ENCODE measurements at regions not wholly inside any gene's neighbourhood (a gene's known extent, or its start where the extent isn't known, plus 50 kb on each side); places are given as distances from the start of the nearest gene placed in this dataset.
"Not testable (repeated sequence)": the region's sequence is repeated elsewhere in the genome, so short reads cannot be mapped to it uniquely, and the experiment has no call there.

DNA sequence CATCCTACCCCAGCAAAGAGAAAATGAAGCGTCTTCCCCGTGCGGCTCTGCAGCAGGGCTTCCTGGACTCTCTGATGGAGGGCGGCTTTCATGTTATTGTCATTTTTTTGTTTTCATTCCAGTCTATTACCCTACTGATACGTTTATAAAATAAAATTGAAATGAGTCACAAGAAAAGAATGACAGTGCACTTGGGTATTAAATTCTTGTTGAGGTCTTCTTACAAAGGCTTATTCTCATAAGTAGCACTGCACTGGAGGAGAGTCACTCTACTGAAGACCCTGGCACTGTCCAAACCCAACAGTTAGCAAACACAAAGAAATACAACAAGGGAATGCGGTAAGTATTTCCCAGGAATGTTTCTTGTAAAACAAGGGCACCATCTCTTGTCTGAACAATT lies 379.3 kb downstream of the MAFB start:
- DNase-seq, result no peak

DNA sequence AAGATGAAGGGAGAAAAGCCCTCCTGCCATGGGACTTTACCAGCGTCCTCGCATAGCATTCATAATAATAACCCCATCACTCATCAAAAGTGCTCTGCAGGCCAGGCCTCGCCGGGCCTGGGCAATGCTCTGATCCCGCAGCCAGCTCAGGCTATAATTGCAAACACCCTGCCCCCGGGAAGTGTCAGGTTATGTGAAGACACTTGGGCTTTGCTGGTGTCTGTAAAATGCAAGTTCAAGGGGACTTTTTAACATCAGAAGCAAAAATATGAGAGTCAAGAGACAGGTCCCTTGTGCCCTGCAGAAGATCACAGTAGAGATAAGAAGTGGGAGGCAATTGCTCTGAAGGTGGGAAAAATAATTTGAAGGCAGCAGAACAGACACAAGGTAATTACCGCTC lies 381.0 kb downstream of the MAFB start:
- DNase-seq, result no peak

DNA sequence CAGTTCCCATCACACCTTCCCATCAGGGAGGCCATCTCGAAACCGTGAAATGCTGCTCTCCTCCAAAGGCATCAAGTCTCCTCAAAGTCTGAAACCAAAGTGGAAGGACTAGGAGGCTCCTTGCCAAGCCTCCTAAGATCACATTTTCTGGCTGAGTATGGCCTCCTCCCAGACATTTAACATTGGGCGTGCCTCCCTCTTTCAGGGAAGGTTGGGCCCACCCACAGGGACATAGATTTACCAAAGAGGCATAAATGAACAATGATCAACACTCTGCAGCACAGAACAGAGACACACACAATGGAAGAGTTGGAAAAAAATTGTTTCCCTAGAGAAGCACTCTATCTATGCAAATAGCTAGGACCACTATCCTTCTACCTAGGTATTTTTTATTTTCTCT lies 381.8 kb downstream of the MAFB start:
- no peak for DNase-seq

DNA sequence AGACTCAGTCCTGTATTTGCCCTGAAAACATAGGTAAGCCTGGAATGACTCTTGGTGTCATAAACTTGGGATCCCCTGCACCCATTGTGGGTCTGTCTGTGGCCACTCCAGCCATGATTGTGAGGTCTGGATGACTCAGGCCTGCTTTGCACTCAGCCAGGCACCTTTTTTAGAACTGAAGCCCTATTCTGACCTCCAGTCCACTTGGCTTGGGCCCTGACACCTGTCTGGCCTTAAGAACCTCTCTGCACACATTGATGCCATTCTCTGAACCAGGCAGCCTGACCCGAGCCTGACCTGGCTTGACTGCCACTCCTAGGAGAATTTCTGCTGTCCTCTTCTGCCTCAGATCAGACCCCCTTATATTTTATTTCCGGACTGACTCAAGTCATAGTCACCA lies 383.7 kb downstream of the MAFB start:
- DNase-seq, result no peak

DNA sequence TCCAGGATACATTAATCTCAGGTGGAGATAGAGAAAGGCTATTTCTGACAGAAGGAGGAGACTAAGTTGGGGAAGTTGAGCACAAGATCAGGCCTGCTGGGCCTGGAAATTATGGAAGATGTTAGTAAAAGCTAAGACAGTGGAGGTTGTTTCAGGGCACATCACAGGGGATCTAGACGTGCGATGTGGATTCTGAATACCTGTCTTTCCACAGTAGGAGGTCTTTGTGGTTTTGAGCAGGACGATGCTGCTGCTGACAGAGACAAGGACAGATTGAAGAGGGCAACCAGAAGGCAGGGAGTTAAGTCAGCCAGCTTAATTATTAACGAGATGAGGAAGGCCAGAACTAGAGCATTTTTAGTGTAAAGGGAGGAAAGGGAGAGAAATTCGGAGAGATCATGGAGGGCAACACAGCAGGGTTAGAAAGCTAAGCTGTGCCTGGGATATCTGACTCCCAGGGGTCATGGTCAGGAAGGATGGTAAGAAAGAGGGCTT lies 384.9 kb downstream of the MAFB start:
- no peak for DNase-seq

GRCh38 chr20:40294747-40295146 lies 394.3 kb downstream of the MAFB start:
- DNase-seq, result no peak

DNA sequence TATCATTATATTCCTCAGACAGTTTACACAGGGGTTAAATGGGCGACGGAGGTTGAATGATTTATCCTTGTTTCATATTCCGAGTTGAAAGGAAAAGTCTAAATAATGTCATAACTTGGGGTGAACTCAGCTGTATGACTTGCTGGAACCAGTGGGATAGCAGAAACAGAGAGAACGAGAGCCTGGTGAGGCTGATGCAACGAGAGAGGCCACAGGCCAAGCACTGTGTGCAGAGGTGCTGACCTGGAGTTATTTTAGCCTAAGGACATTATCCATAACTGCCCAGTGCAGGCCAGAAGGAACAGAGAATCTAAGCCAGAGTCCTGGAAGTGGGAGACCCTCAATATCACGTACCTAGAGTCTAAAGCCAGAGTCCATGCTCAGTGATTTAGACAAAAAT lies 394.9 kb downstream of the MAFB start:
- DNase-seq, result no peak

- DNase-seq, result no peak
These were observed 395.3 kb downstream of the MAFB start for GRCh38 chr20:40293740-40294139.

GRCh38 chr20:40291493-40292135 lies 397.4 kb downstream of the MAFB start:
- DNase-seq, result no peak

DNA sequence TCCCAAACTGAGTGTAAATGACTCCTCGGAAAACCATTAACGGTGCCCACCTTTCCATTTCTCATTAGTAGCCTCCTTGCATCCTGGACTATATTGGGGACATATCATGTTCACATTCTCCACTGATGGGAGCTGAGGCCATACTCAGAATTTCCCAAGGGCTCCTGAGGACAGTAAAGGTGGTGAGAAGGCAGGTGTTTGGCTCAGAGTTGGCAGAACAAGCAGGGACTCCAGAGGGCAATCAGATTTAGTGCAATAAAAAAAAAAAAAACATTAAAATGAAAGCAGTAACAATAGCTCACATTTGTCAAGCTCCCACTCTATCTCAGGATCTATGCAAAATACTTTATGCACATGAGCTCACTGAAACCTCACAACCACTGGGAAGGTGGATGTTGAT lies 401.4 kb downstream of the MAFB start:
- DNase-seq, result no peak

- no peak for DNase-seq
These were observed 402.0 kb downstream of the MAFB start for GRCh38 chr20:40286975-40287531.

DNA sequence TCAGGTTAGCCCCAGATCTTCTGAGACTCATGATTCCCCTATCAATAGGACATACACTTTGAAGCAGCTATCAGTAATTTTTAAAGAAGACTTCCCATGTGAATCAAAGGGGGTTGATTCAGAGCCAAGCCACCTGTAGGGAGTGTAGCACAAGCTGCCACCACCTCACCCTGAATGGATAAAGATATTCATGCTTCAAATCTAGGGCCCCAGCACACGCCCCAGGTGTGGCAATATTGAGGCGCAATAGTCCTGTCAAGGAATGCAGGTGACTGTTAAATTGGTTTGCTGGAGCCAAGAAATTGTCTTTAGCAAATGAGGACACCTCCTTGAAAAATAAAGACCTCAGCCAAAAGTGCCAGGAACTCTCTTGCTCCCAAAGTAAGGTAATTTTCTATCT lies 404.4 kb downstream of the MAFB start:
- DNase-seq, result no peak

- DNase-seq, result no peak
These were observed 405.3 kb downstream of the MAFB start for GRCh38 chr20:40283689-40284088.

GRCh38 chr20:40282941-40283340 lies 406.1 kb downstream of the MAFB start:
- DNase-seq, result no peak

- no peak for DNase-seq
These were observed 406.5 kb downstream of the MAFB start for GRCh38 chr20:40282541-40282940.

- DNase-seq, result no peak
These were observed 408.4 kb downstream of the MAFB start for GRCh38 chr20:40280616-40281015.

- DNase-seq, result no peak
These were observed 409.6 kb downstream of the MAFB start for GRCh38 chr20:40279390-40279789.

DNA sequence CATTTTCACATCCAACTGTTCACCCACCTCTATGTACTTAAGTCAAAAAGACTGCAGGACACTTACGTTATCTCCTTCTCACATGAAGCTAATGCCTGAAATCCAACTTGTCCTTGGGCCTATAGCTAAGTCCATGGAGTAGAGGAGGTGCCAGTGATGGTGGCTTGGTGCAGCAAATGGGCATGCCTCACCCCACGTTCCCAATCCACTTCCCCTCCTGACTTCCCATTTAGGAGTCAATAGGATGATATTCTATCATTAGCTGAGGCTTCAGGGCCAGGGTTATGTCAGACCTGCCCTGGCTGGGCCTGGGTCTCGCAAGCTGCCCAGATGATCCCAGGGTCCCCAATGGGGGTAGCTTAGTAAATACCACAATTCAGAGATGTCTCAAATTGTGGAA lies 410.4 kb downstream of the MAFB start:
- DNase-seq, result no peak

- DNase-seq, result no peak
These were observed 412.7 kb downstream of the MAFB start for GRCh38 chr20:40276301-40276700.

DNA sequence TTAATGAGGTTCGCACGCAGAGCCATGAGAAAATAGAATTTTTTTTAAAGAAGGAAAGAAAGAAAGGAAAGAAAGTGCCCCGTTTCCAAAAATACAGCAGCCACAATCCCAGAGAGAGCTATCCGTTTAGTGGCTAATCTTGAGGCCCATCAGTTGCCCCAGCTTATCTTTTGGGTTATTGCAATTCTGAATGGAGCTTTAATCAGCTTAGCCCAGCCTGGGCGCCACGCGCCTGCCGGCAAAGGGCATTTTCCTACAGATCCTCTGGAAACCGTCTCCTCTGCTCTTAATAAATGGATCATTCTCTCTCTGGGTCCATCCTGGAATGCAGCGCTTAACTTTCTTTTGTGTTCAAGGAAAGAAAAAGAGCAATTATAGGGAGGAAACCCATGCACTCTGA lies 413.3 kb downstream of the MAFB start:
- no peak for DNase-seq

DNA sequence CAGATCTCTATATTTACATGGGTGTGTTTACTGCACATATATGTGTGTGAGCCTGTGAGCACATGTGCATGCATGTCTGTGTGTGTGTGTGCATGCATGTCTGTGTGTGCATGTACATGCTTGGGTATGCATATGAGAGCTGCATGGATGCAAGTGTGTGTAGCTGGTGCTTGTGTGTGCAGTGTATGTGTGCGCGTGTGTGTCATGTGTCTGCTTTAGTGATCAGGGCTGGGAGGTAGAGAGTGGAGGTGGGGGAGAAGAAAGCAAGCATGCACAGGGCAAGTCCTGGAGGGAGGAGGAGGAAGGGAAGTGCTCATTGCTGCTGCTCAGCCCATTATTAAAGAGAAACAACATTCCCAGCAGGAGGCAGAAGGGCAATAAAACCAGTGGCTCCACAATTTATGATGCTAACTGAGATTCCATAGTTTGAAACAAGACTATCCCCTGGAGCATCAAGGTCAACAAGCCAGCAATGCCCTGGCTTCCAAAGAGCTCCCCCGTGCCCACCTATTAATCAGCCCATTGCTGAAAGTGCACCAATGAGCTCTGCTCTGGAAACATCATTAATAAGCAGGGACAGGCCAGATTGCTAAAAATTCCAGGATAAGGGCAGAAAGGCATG lies 414.0 kb downstream of the MAFB start:
- no peak for DNase-seq

GRCh38 chr20:40269274-40269673 lies 419.8 kb downstream of the MAFB start:
- not testable (repeated sequence) for DNase-seq

DNA sequence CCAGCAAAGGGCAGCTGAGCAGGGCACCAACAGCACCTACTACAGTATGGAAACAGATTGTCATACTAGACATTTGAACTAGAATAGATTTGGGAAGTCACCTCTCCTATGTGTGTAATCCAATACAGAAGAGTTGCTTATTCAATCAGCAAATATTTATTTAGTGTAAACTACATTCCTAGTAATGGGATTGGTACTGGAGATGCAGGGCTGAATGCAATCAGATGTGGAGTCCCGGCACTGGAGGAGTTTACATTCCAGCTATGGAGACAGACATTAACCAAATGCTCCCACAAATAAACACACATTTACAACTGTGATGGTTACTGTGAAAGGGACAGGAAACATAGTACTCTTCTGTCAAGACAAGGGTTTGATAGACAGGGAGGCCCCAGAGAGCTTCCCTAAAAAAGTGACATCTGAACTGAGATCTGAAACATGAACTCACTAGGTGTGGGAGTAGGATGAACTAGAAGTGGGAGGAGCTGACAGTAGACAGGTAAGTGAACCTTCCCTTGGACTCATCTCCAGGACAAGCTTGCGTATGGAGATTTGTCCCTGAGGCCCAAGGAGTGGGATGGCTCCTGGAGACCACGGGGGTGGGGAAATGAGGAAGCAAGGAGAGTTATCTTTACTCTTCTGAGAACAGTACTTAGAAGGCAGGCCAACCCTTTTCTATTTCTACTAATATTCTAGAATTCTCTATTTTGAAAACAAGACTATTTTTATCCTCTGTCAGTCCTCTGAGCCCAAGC lies 420.5 kb downstream of the MAFB start:
- DNase-seq, result no peak

Measured in activated CD4-positive, alpha-beta T cell treated with anti-CD3 and anti-CD28 coated beads for 48 hours (primary cell).